Liver (tissue), 3 donors: ENCODE measurements at regions not wholly inside any gene's neighbourhood (a gene's known extent, or its start where the extent isn't known, plus 50 kb on each side); places are given as distances from the start of the nearest gene placed in this dataset.

Source experiments
- FOXA1 ChIP-seq: IDR thresholded peaks from 2 replicates; pipeline ENCODE4 v1.6.1; 2016; ENCODE audit warnings: antibody characterized with exemption
- RAD21 ChIP-seq, 2 donors: IDR thresholded peaks; 2 replicates each; pipeline ENCODE4 v1.6.1; 2016; ENCODE audit warnings: antibody characterized with exemption in 2 of 2, mild to moderate bottlenecking in 2 of 2
- TF ChIP-seq, protein P1 (sequence below): fragments of 150-350 bp; IDR thresholded peaks from 2 replicates; pipeline ENCODE4 v1.5.1; 2017; ENCODE audit warnings: improper control_type of control experiment, low read depth, low read length; ENCODE audit not compliant: missing input control
- donor health status: healthy.
- donor health status: healthy.

DNA sequence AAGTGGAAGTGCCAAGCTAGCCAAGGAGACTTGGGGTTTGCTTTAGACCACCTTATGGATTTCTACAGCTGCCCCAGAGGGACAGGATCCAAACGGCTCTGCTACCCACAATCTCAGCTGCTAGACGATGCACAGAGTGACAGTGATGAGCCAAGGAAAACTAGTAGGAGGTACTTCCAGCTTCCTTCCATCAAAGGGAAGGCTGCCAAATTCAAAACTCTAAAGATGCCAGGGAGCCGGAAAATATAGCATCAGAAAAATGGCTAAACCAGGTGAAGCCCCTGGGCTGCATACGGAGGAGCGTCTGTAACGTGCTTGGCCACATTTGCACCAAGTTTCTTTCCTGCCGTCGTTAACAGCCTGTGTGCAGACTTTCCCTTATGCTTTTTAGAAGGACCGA lies 245.5 kb upstream of the ZNF521 start:
- TF ChIP-seq, protein P1, sequence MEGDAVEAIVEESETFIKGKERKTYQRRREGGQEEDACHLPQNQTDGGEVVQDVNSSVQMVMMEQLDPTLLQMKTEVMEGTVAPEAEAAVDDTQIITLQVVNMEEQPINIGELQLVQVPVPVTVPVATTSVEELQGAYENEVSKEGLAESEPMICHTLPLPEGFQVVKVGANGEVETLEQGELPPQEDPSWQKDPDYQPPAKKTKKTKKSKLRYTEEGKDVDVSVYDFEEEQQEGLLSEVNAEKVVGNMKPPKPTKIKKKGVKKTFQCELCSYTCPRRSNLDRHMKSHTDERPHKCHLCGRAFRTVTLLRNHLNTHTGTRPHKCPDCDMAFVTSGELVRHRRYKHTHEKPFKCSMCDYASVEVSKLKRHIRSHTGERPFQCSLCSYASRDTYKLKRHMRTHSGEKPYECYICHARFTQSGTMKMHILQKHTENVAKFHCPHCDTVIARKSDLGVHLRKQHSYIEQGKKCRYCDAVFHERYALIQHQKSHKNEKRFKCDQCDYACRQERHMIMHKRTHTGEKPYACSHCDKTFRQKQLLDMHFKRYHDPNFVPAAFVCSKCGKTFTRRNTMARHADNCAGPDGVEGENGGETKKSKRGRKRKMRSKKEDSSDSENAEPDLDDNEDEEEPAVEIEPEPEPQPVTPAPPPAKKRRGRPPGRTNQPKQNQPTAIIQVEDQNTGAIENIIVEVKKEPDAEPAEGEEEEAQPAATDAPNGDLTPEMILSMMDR, result no peak
- no peak for TF ChIP-seq FOXA1
- TF ChIP-seq RAD21 (IDR thresholded peaks at IDR 0.05), result no peak
